ENCODE measurements at regions not wholly inside any gene's neighbourhood (a gene's known extent, or its start where the extent isn't known, plus 50 kb on each side); places are given as distances from the start of the nearest gene placed in this dataset.

DNA sequence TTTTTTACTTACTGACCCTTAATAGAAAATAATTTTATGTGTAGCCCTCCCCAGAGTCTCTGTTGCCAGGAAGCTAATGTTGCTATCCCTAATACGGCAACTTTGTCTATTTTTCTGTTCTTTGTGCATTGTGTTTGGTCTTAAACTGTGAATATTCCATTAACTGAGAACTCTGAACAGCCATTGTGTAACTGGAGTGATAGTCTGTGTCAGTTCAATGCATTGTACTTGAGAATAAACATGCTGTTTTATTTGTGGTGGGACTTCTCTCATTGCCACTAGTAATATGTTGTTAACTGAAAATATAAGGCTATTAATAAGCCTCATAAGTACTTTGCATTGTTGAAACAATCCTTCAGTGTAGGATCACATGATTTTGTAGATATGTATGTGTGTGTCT lies 278.3 kb upstream of the DMRT1 start:
- no peak overlapping the region for H2BK15ac ChIP-seq (ENCODE audit: low read depth, low read length)
- H3K36me3 ChIP-seq (ENCODE audit: control insufficient read depth, insufficient read depth, low read length): no peaks in the 10 kb centered on the region
- dilution Hi-C loops (cut with HindIII; ENCODE audit: low sequenced_read_pairs, unreplicated experiment): no loop called here
- no peak overlapping the region for H2BK120ac ChIP-seq (ENCODE audit: low read depth, low read length)
- H3K27ac ChIP-seq (ENCODE audit: insufficient read depth, low read length): no peak overlapping the region
- no peak overlapping the region for H3K14ac ChIP-seq (replicated peaks; ENCODE audit: low read depth, low read length)
- H4K8ac ChIP-seq (ENCODE audit: low read depth in 2 of 2, low read length in 2 of 2): no peak overlapping the region
- no peak overlapping the region for H3K23ac ChIP-seq (ENCODE audit: low read depth, low read length)
- H2AK9ac ChIP-seq (replicated peaks; ENCODE audit: low read depth, low read length, poor library complexity): no peak overlapping the region
- no peak overlapping the region for H3K4me2 ChIP-seq (ENCODE audit: low read depth, low read length)
- no peak overlapping the region for H2AFZ ChIP-seq (replicated peaks; ENCODE audit: low read length, poor library complexity)
- H3K9me3 ChIP-seq (ENCODE audit: control insufficient read depth, insufficient read depth, low read length): no peaks in the 10 kb centered on the region
- H3K9ac ChIP-seq (ENCODE audit: low read depth, low read length): no peak overlapping the region
- ATAC-seq (ENCODE audit: low read depth) (no peak), DNase-seq (no peak)
- POLR2A ChIA-PET (ENCODE audit: unreplicated experiment): no interaction called here
- intact Hi-C loops (cut with micrococcal nuclease): no loop called here
- H3K4me3 ChIP-seq (ENCODE audit: insufficient read depth, low read depth, low read length): no peak overlapping the region
- no peak overlapping the region for H2BK5ac ChIP-seq (ENCODE audit: low read depth, low read length, poor library complexity, severe bottlenecking)
- H3K4me1 ChIP-seq (ENCODE audit: control insufficient read depth, insufficient read depth, low read length): no peaks in the 10 kb centered on the region
- in situ Hi-C loops (cut with MboI; ENCODE audit: low sequenced_read_pairs): no loop called here
- H3K18ac ChIP-seq (ENCODE audit: low read depth, low read length): no peak overlapping the region
- H3K4ac ChIP-seq (ENCODE audit: low read depth, low read length): no peak overlapping the region
- H4K20me1 ChIP-seq (ENCODE audit: insufficient read depth, low read length): no peaks in the 10 kb centered on the region
- TF ChIP-seq, protein P1, sequence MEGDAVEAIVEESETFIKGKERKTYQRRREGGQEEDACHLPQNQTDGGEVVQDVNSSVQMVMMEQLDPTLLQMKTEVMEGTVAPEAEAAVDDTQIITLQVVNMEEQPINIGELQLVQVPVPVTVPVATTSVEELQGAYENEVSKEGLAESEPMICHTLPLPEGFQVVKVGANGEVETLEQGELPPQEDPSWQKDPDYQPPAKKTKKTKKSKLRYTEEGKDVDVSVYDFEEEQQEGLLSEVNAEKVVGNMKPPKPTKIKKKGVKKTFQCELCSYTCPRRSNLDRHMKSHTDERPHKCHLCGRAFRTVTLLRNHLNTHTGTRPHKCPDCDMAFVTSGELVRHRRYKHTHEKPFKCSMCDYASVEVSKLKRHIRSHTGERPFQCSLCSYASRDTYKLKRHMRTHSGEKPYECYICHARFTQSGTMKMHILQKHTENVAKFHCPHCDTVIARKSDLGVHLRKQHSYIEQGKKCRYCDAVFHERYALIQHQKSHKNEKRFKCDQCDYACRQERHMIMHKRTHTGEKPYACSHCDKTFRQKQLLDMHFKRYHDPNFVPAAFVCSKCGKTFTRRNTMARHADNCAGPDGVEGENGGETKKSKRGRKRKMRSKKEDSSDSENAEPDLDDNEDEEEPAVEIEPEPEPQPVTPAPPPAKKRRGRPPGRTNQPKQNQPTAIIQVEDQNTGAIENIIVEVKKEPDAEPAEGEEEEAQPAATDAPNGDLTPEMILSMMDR (conservative IDR thresholded peaks at IDR 0.05; ENCODE audit: low read depth, low read length): no peak
- TF ChIP-seq, protein P2, sequence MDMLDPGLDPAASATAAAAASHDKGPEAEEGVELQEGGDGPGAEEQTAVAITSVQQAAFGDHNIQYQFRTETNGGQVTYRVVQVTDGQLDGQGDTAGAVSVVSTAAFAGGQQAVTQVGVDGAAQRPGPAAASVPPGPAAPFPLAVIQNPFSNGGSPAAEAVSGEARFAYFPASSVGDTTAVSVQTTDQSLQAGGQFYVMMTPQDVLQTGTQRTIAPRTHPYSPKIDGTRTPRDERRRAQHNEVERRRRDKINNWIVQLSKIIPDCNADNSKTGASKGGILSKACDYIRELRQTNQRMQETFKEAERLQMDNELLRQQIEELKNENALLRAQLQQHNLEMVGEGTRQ (IDR thresholded peaks at IDR 0.05; ENCODE audit: low read depth, low read length): no peak
- TF ChIP-seq BHLHE40 (IDR thresholded peaks at IDR 0.05; ENCODE audit: low read depth, low read length) (no peak), CHD1 (IDR thresholded peaks at IDR 0.05; ENCODE audit: low read depth, low read length) (no peak), RCOR1 (IDR thresholded peaks at IDR 0.05; ENCODE audit: insufficient replicate concordance, low read length) (no peak), RAD21 (IDR thresholded peaks at IDR 0.05; ENCODE audit: low read length) (no peak), RFX5 (IDR thresholded peaks at IDR 0.05; ENCODE audit: low read depth, low read length) (no peak), MXI1 (IDR thresholded peaks at IDR 0.05; ENCODE audit: borderline replicate concordance, low read depth, low read length) (no peak), CEBPB (IDR thresholded peaks at IDR 0.05; ENCODE audit: low read depth, low read length) (no peak), SMC3 (IDR thresholded peaks at IDR 0.05; ENCODE audit: low read depth, low read length) (no peak), POLR2A (IDR thresholded peaks at IDR 0.05; ENCODE audit: low read depth, low read length) (no peak), MAFK (IDR thresholded peaks at IDR 0.05; ENCODE audit: low read depth, low read length) (no peak), NFE2L2 (IDR thresholded peaks at IDR 0.05; ENCODE audit: low read depth, low read length) (no peak), FOS (IDR thresholded peaks at IDR 0.05; ENCODE audit: low read depth, low read length) (no peak), MAZ (IDR thresholded peaks at IDR 0.05; ENCODE audit: borderline replicate concordance, low read depth, low read length) (no peak)
- TF ChIP-seq, protein P3, sequence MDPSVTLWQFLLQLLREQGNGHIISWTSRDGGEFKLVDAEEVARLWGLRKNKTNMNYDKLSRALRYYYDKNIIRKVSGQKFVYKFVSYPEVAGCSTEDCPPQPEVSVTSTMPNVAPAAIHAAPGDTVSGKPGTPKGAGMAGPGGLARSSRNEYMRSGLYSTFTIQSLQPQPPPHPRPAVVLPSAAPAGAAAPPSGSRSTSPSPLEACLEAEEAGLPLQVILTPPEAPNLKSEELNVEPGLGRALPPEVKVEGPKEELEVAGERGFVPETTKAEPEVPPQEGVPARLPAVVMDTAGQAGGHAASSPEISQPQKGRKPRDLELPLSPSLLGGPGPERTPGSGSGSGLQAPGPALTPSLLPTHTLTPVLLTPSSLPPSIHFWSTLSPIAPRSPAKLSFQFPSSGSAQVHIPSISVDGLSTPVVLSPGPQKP (IDR thresholded peaks at IDR 0.05; ENCODE audit: borderline replicate concordance, low read depth, low read length): no peak
- no peak overlapping the region for H2BK20ac ChIP-seq (ENCODE audit: low read depth, low read length)
- BruUV-seq (replicated peaks): no TSS peak
- no peaks in the 10 kb centered on the region; the same call in 1 of the 2 replicates for H3K27me3 ChIP-seq (ENCODE audit: control insufficient read depth, insufficient read depth, low read length)
- H3K9me1 ChIP-seq (ENCODE audit: insufficient read depth, low read length): no peaks in the 10 kb centered on the region
- CTCF ChIA-PET: interaction anchor here (1.1 kb wide), 1 partner anchor 8 kb away, joined by 5 read pairs; no protein-coding TSS in a partner anchor
- no peak overlapping the region for H3K56ac ChIP-seq (ENCODE audit: extremely low read depth, insufficient read depth, low read length)
- no peak overlapping the region for H4K91ac ChIP-seq (ENCODE audit: insufficient read depth, low read depth, low read length)
- H3K79me1 ChIP-seq (ENCODE audit: low read depth in 1 of 2, low read length in 2 of 2): no peaks in the 10 kb centered on the region
- WGBS, 2 experiments (ENCODE audit: extremely low coverage in 2 of 2, insufficient read length in 1 of 2): no CpG with 5 or more reads among the region's 1 CpG
- no peak overlapping the region for H2AK5ac ChIP-seq (ENCODE audit: low read depth, low read length)
- no peak overlapping the region for H4K5ac ChIP-seq (ENCODE audit: low read depth, low read length)

Data from IMR-90 (cell line).